SK-N-SH (cell line): ENCODE measurements at regions not wholly inside any gene's neighbourhood (a gene's known extent, or its start where the extent isn't known, plus 50 kb on each side); places are given as distances from the start of the nearest gene placed in this dataset.

ENCODE experiments used
- CTCF ChIA-PET: fragments of 300-600, 350-600 bp; formaldehyde crosslinking; extraction: SDS; loops from one replicate; lab custom pipeline; 2021; lab: Yijun Ruan, JAX
- POLR2A ChIA-PET: fragments of 350-600 bp; sonication (Branson Sonifier 250); formaldehyde crosslinking; extraction: SDS; loops from one replicate; lab custom pipeline; 2020; ENCODE audit warnings: antibody characterized with exemption, inconsistent platforms; lab: Yijun Ruan, JAX
- DNase-seq: peaks from one replicate; pipeline ENCODE4 v3.0.0; 2012
- H2AFZ ChIP-seq: fragments of 200-600 bp; sonication (generic); 2 replicates; pipeline ENCODE4 v1.8.1; 2016; ENCODE audit warnings: antibody characterized with exemption, mild to moderate bottlenecking, low read depth
- H3F3A ChIP-seq: fragments of 200-600 bp; sonication (generic); replicated peaks from 2 replicates; pipeline ENCODE3; 2016; ENCODE audit warnings: antibody characterized with exemption, mild to moderate bottlenecking; ENCODE audit not compliant: insufficient read depth
- H3K27ac ChIP-seq, 2 experiments: fragments of 200-500 bp in 1 of 2; fragments of 200-600 bp in 1 of 2; sonication (Bioruptor generic) in 1 of 2; sonication (generic), shearing (Covaris generic) in 1 of 2; 2 replicates each; pipeline versions ENCODE4 v1.5.1 to v1.6.1; 2014 to 2016; ENCODE audit warnings: low read depth in 2 of 2, inconsistent platforms in 1 of 2, low read length in 1 of 2, mild to moderate bottlenecking in 1 of 2, mixed read lengths in 1 of 2
- H3K27me3 ChIP-seq: fragments of 200-600 bp; sonication (generic), shearing (Covaris generic); 2 replicates; pipeline ENCODE4 v1.6.1; 2016; ENCODE audit warnings: mixed run types; ENCODE audit not compliant: insufficient read depth
- H3K36me3 ChIP-seq, 2 experiments: fragments of 200-500 bp in 1 of 2; fragments of 200-600 bp in 1 of 2; sonication (Bioruptor generic) in 1 of 2; sonication (generic) in 1 of 2; replicated peaks in 1 of 2; 2 replicates each; pipeline versions ENCODE3 to v1.5.1; 2014 to 2016; ENCODE audit warnings: low read length in 1 of 2, mild to moderate bottlenecking in 1 of 2; ENCODE audit not compliant: insufficient read depth in 2 of 2, control insufficient read depth in 1 of 2
- H3K4me1 ChIP-seq, 2 experiments: fragments of 200-500 bp in 1 of 2; fragments of 200-600 bp in 1 of 2; sonication (Bioruptor generic) in 1 of 2; sonication (generic), shearing (Covaris generic) in 1 of 2; 2 replicates each; pipeline versions ENCODE4 v1.5.1 to v1.6.1; 2014 to 2016; ENCODE audit warnings: low read depth in 1 of 2, low read length in 1 of 2, mixed run types in 1 of 2; ENCODE audit not compliant: insufficient read depth in 2 of 2, control insufficient read depth in 1 of 2
- H3K4me2 ChIP-seq: fragments of 200-600 bp; sonication (generic), shearing (Covaris generic); 2 replicates; pipeline ENCODE4 v1.6.1; 2017; ENCODE audit warnings: mixed run types
- H3K4me3 ChIP-seq, 2 experiments: fragments of 200-500 bp in 1 of 2; fragments of 200-600 bp in 1 of 2; sonication (Bioruptor generic) in 1 of 2; sonication (generic), shearing (Covaris generic) in 1 of 2; 2 replicates each; pipeline versions ENCODE4 v1.5.1 to v1.8.1; 2014 to 2016; ENCODE audit warnings: low read depth in 2 of 2, inconsistent platforms in 1 of 2, low read length in 1 of 2, mild to moderate bottlenecking in 1 of 2, mixed read lengths in 1 of 2, moderate library complexity in 1 of 2
- H3K79me2 ChIP-seq: fragments of 200-600 bp; sonication (generic); 2 replicates; pipeline ENCODE4 v1.8.1; 2017; ENCODE audit warnings: mild to moderate bottlenecking; ENCODE audit not compliant: insufficient read depth
- H3K9ac ChIP-seq: fragments of 200-600 bp; sonication (generic); 2 replicates; pipeline ENCODE4 v1.6.1; 2017; ENCODE audit warnings: mixed run types
- H3K9me2 ChIP-seq: fragments of 200-600 bp; sonication (generic); 2 replicates; pipeline ENCODE4 v1.6.1; 2017; ENCODE audit warnings: mixed run types
- H3K9me3 ChIP-seq: fragments of 200-600 bp; sonication (generic); 2 replicates; pipeline ENCODE4 v1.6.1; 2017; ENCODE audit warnings: mixed run types, mild to moderate bottlenecking, moderate library complexity
- H4K20me1 ChIP-seq: fragments of 200-600 bp; sonication (generic); 2 replicates; pipeline ENCODE4 v1.6.1; 2017; ENCODE audit warnings: mild to moderate bottlenecking, mixed run types; ENCODE audit not compliant: insufficient read depth
- CTCF ChIP-seq: fragments of 200-600 bp; sonication (generic); IDR thresholded peaks from 2 replicates; pipeline ENCODE4 v1.6.1; 2017; ENCODE audit warnings: antibody characterized with exemption, mild to moderate bottlenecking, moderate library complexity
- EZH2phosphoT487 ChIP-seq: fragments of 200-600 bp; sonication (generic); IDR thresholded peaks from 2 replicates; pipeline ENCODE4 v1.6.1; 2017; ENCODE audit warnings: low read depth, mixed run types, mild to moderate bottlenecking, antibody characterized with exemption, moderate library complexity, borderline replicate concordance
- FOXJ3 ChIP-seq: sonication (generic); formaldehyde crosslinking; IDR thresholded peaks from 2 replicates; pipeline ENCODE4 v1.5.1; 2020; ENCODE audit warnings: mild to moderate bottlenecking, missing genetic modification reagents
- FOXM1 ChIP-seq: IDR thresholded peaks from 2 replicates; pipeline ENCODE4 v1.4.0; 2012; ENCODE audit warnings: low read depth, mild to moderate bottlenecking
- GATA2 ChIP-seq: sonication (generic); formaldehyde crosslinking; IDR thresholded peaks from 2 replicates; pipeline ENCODE4 v1.5.0; 2020; ENCODE audit warnings: mild to moderate bottlenecking, missing genetic modification reagents
- MAX ChIP-seq: IDR thresholded peaks from 2 replicates; pipeline ENCODE4 v1.4.0; 2012; ENCODE audit warnings: low read depth
- MEF2A ChIP-seq: IDR thresholded peaks from 2 replicates; pipeline ENCODE4 v1.4.0; 2012; ENCODE audit warnings: low read depth, borderline replicate concordance
- MXI1 ChIP-seq: IDR thresholded peaks from 2 replicates; pipeline ENCODE4 v1.6.1; 2012; ENCODE audit warnings: mild to moderate bottlenecking, low read depth, low read length, improper control_type of control experiment
- NRF1 ChIP-seq: IDR thresholded peaks from 2 replicates; pipeline ENCODE4 v1.6.1; 2012; ENCODE audit warnings: low read depth, mild to moderate bottlenecking, low read length
- POLR2AphosphoS5 ChIP-seq: IDR thresholded peaks from 2 replicates; pipeline ENCODE4 v1.6.1; 2012; ENCODE audit warnings: low read depth, low read length
- RCOR1 ChIP-seq: fragments of 150-350 bp; IDR thresholded peaks from 2 replicates; pipeline ENCODE4 v1.6.1; 2017; ENCODE audit warnings: antibody characterized with exemption, low read length
- RXRA ChIP-seq: IDR thresholded peaks from 2 replicates; pipeline ENCODE4 v1.4.0; 2012; ENCODE audit warnings: low read depth, mild to moderate bottlenecking, borderline replicate concordance
- SIN3A ChIP-seq: IDR thresholded peaks from 2 replicates; pipeline ENCODE4 v1.6.1; 2012; ENCODE audit warnings: low read depth, mild to moderate bottlenecking, low read length, moderate library complexity, borderline replicate concordance
- SMC3 ChIP-seq: IDR thresholded peaks from 2 replicates; pipeline ENCODE4 v1.6.1; 2012; ENCODE audit warnings: low read depth, low read length, improper control_type of control experiment
- YY1 ChIP-seq: IDR thresholded peaks from 2 replicates; pipeline ENCODE4 v1.4.0; 2012; ENCODE audit warnings: low read depth, mild to moderate bottlenecking
- WGBS: methylation state at CpG from one replicate; pipeline ENCODE4 v1.1.6; 2017; ENCODE audit warnings: low lambda C conversion rate; 5-methylcytosine and 5-hydroxymethylcytosine counted together
- TF ChIP-seq, protein P1 (sequence below): fragments of 150-350 bp; IDR thresholded peaks from 2 replicates; pipeline ENCODE4 v1.6.1; 2017; ENCODE audit warnings: antibody characterized with exemption, low read length, low read depth, borderline replicate concordance
- TF ChIP-seq, protein P2 (sequence below): IDR thresholded peaks from 2 replicates; pipeline ENCODE4 v1.4.0; 2012; ENCODE audit warnings: low read depth, borderline replicate concordance
- TF ChIP-seq, protein P3 (sequence below): IDR thresholded peaks from 2 replicates; pipeline ENCODE4; 2012

- no peak for TF ChIP-seq CTCF
- no peak for TF ChIP-seq RCOR1
- TF ChIP-seq SIN3A, result no peak
Observed at GRCh38 chr1:105914403-105914802, 1142.1 kb upstream of the PRMT6 start (continued).

DNA sequence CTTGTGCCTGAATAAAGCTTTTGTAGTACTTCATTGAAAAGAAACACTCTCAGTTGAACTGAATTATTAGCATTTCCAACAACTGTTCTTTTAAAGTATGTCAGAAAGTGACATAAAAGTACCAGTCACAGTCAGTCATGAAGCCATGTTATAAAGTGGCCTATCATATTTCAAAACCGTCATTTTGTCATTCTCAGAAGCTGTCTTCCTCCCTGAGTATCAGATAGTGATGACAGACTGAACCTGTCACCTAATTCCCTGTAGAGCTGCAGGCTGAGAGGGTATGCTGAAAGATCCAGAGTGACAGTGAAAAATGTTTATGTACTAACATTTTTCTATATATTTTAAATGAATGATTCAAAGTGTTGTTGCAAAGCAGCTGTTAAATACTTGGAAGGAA is 1121.7 kb upstream of the PRMT6 start:
- Histone ChIP-seq H3K79me2 (no peaks in the 10 kb centered on the region), H2AFZ (no peak overlapping the region), H3K4me1 (no peaks in the 10 kb centered on the region), H3F3A (no peaks in the 10 kb centered on the region), H3K4me2 (no peak overlapping the region), H3K36me3 (no peaks in the 10 kb centered on the region), H3K9me3 (no peaks in the 10 kb centered on the region), H3K27me3 (no peaks in the 10 kb centered on the region), H4K20me1 (no peaks in the 10 kb centered on the region), H3K9me2 (no peaks in the 10 kb centered on the region), H3K27ac (no peak overlapping the region), H3K9ac (no peak overlapping the region), H3K4me3 (no peak overlapping the region)
- no peak for DNase-seq
- POLR2A ChIA-PET, result no interaction called here
- 0% methylated on average over 1 of the region's 1 CpG for WGBS
- CTCF ChIA-PET, result no interaction called here
- TF ChIP-seq FOXM1, result no peak
- no peak for TF ChIP-seq NRF1
- no peak for TF ChIP-seq FOXJ3 (CRISPR knock-in tag)
- no peak for TF ChIP-seq SMC3
- TF ChIP-seq YY1, result no peak
- TF ChIP-seq, protein P1, sequence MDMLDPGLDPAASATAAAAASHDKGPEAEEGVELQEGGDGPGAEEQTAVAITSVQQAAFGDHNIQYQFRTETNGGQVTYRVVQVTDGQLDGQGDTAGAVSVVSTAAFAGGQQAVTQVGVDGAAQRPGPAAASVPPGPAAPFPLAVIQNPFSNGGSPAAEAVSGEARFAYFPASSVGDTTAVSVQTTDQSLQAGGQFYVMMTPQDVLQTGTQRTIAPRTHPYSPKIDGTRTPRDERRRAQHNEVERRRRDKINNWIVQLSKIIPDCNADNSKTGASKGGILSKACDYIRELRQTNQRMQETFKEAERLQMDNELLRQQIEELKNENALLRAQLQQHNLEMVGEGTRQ, result no peak
- TF ChIP-seq POLR2AphosphoS5, result no peak
- no peak for TF ChIP-seq MAX
- TF ChIP-seq MEF2A, result no peak
- TF ChIP-seq EZH2phosphoT487, result no peak

DNA sequence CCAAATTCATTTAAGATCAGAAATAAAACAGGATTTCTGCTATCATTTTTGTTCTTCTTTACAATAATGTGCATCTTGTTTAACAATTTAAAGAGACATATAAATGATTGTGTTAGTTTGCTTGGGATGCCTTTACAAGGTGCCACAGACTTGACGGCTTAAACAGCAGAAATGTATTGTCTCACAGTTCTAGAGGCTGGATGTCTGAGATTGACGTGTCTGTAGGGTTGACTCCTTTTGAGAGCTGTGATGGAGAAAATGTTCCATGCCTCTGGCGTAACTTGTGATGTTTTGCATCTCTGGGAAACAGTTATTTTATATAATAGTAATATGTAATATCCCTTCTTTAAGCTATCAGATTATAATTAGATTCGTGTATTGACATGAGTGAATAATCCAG is 1091.6 kb upstream of the PRMT6 start:
- WGBS, result 15% methylated on average over 4 of the region's 4 CpGs
- Histone ChIP-seq H3K9me2 (no peaks in the 10 kb centered on the region; the same call in 1 of the 2 replicates), H3F3A (no peaks in the 10 kb centered on the region), H3K79me2 (no peaks in the 10 kb centered on the region), H3K36me3 (no peaks in the 10 kb centered on the region), H3K27ac (no peak overlapping the region), H3K9ac (no peak overlapping the region), H3K27me3 (no peaks in the 10 kb centered on the region), H3K9me3 (0 out of 2 replicates have a peak, but pooled peaks cover 3% of the 10 kb centered on the region), H4K20me1 (no peaks in the 10 kb centered on the region), H3K4me2 (no peak overlapping the region), H3K4me3 (no peak overlapping the region), H3K4me1 (no peaks in the 10 kb centered on the region), H2AFZ (no peak overlapping the region)
- DNase-seq, result no peak
- ChIA-PET POLR2A (no interaction called here), CTCF (interaction anchor here (0.8 kb wide), 1 partner anchor 10 kb away, joined by 3 read pairs; no protein-coding TSS in a partner anchor)
- TF ChIP-seq, protein P2, sequence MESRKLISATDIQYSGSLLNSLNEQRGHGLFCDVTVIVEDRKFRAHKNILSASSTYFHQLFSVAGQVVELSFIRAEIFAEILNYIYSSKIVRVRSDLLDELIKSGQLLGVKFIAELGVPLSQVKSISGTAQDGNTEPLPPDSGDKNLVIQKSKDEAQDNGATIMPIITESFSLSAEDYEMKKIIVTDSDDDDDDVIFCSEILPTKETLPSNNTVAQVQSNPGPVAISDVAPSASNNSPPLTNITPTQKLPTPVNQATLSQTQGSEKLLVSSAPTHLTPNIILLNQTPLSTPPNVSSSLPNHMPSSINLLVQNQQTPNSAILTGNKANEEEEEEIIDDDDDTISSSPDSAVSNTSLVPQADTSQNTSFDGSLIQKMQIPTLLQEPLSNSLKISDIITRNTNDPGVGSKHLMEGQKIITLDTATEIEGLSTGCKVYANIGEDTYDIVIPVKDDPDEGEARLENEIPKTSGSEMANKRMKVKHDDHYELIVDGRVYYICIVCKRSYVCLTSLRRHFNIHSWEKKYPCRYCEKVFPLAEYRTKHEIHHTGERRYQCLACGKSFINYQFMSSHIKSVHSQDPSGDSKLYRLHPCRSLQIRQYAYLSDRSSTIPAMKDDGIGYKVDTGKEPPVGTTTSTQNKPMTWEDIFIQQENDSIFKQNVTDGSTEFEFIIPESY, result no peak
- TF ChIP-seq CTCF (no peak), MXI1 (no peak), RXRA (no peak), POLR2AphosphoS5 (no peak), GATA2 (no peak), EZH2phosphoT487 (no peak), FOXJ3 (CRISPR knock-in tag) (no peak)
- TF ChIP-seq, protein P3, sequence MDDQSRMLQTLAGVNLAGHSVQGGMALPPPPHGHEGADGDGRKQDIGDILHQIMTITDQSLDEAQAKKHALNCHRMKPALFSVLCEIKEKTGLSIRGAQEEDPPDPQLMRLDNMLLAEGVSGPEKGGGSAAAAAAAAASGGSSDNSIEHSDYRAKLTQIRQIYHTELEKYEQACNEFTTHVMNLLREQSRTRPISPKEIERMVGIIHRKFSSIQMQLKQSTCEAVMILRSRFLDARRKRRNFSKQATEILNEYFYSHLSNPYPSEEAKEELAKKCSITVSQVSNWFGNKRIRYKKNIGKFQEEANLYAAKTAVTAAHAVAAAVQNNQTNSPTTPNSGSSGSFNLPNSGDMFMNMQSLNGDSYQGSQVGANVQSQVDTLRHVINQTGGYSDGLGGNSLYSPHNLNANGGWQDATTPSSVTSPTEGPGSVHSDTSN, result no peak
